OCI-LY1 (cell line): ENCODE measurements at regions not wholly inside any gene's neighbourhood (a gene's known extent, or its start where the extent isn't known, plus 50 kb on each side); places are given as distances from the start of the nearest gene placed in this dataset.

ENCODE experiments used
- EZH2 ChIP-seq: fragments of 200-600 bp; sonication (generic), shearing (Covaris generic); IDR thresholded peaks from 2 replicates; pipeline ENCODE4 v1.8.0; 2017; ENCODE audit warnings: borderline replicate concordance, mixed run types, mild to moderate bottlenecking, antibody characterized with exemption, low read length, moderate library complexity, mixed read lengths
- TF ChIP-seq, protein P1 (sequence below): fragments of 200-600 bp; sonication (generic), shearing (Covaris generic); IDR thresholded peaks from 2 replicates; pipeline ENCODE4 v1.5.1; 2017; ENCODE audit warnings: mild to moderate bottlenecking, antibody characterized with exemption, low read length, moderate library complexity, mixed read lengths

DNA sequence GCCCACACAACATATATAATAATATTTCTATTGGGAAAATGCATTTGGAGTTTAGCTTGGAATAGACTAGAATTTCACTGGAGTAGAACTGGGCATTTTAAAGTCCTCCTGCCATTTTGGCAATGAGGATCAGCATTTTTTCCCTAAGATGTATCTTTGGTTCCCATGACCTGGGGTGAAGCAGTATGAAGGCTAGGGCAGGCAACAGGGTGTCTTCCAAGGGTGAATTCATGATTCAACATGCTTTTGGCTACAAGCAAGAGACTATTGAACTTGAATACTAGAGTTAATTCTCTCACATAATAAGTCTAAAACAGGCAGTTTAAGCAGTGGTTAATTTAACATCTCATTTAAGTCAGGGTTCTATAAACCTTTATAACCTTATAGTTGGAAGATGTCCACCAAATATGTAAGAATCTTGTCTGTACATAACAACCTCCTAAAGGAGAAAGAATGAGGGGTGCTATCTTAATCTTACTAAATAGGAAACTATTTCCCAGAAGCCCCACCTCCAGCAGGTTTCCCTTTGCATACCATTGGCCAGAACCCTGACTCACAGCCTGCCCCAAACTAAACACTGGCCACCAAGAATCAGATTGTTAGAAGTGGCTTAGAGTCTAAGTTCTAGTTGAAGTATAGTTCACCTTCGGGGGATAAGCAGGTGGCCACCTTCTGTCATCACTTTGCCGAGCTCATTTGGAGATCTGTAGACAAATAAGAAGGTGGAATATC lies 96.0 kb upstream of the PRPS1L1 start:
- TF ChIP-seq, protein P1, sequence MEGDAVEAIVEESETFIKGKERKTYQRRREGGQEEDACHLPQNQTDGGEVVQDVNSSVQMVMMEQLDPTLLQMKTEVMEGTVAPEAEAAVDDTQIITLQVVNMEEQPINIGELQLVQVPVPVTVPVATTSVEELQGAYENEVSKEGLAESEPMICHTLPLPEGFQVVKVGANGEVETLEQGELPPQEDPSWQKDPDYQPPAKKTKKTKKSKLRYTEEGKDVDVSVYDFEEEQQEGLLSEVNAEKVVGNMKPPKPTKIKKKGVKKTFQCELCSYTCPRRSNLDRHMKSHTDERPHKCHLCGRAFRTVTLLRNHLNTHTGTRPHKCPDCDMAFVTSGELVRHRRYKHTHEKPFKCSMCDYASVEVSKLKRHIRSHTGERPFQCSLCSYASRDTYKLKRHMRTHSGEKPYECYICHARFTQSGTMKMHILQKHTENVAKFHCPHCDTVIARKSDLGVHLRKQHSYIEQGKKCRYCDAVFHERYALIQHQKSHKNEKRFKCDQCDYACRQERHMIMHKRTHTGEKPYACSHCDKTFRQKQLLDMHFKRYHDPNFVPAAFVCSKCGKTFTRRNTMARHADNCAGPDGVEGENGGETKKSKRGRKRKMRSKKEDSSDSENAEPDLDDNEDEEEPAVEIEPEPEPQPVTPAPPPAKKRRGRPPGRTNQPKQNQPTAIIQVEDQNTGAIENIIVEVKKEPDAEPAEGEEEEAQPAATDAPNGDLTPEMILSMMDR, result no peak
- TF ChIP-seq EZH2, result no peak
